ENCODE measurements at regions not wholly inside any gene's neighbourhood (a gene's known extent, or its start where the extent isn't known, plus 50 kb on each side); places are given as distances from the start of the nearest gene placed in this dataset.

GRCh38 chr7:19302731-19303130 is 157.5 kb upstream of the FERD3L start:
- Histone ChIP-seq H2BK5ac (ENCODE audit: low read depth, low read length, poor library complexity, severe bottlenecking) (no peak overlapping the region), H2AK9ac (replicated peaks; ENCODE audit: low read depth, low read length, poor library complexity) (no peak overlapping the region), H2BK20ac (ENCODE audit: low read depth, low read length) (no peak overlapping the region), H3K27ac (ENCODE audit: insufficient read depth, low read length) (no peak overlapping the region), H4K8ac (ENCODE audit: low read depth in 2 of 2, low read length in 2 of 2) (no peak overlapping the region), H4K91ac (ENCODE audit: insufficient read depth, low read depth, low read length) (no peak overlapping the region), H3K9me1 (ENCODE audit: insufficient read depth, low read length) (no peaks in the 10 kb centered on the region), H3K36me3 (ENCODE audit: control insufficient read depth, insufficient read depth, low read length) (no peaks in the 10 kb centered on the region), H3K4me1 (ENCODE audit: control insufficient read depth, insufficient read depth, low read length) (no peaks in the 10 kb centered on the region), H3K9me3 (ENCODE audit: control insufficient read depth, insufficient read depth, low read length) (no peaks in the 10 kb centered on the region), H3K18ac (ENCODE audit: low read depth, low read length) (no peak overlapping the region), H3K14ac (replicated peaks; ENCODE audit: low read depth, low read length) (no peak overlapping the region), H2AFZ (replicated peaks; ENCODE audit: low read length, poor library complexity) (no peak overlapping the region), H3K23ac (ENCODE audit: low read depth, low read length) (no peak overlapping the region), H4K20me1 (ENCODE audit: insufficient read depth, low read length) (no peaks in the 10 kb centered on the region), H4K5ac (ENCODE audit: low read depth, low read length) (no peak overlapping the region), H3K4me2 (ENCODE audit: low read depth, low read length) (no peak overlapping the region), H3K4me3 (ENCODE audit: insufficient read depth, low read depth, low read length) (no peak overlapping the region), H3K27me3 (ENCODE audit: control insufficient read depth, insufficient read depth, low read length) (no peaks in the 10 kb centered on the region), H2AK5ac (ENCODE audit: low read depth, low read length) (no peak overlapping the region), H3K56ac (ENCODE audit: extremely low read depth, insufficient read depth, low read length) (no peak overlapping the region), H3K79me1 (ENCODE audit: low read depth in 1 of 2, low read length in 2 of 2) (no peaks in the 10 kb centered on the region), H2BK15ac (ENCODE audit: low read depth, low read length) (no peak overlapping the region), H2BK120ac (ENCODE audit: low read depth, low read length) (no peak overlapping the region), H3K9ac (ENCODE audit: low read depth, low read length) (no peak overlapping the region), H3K4ac (ENCODE audit: low read depth, low read length) (no peak overlapping the region)
- no TSS peak for BruUV-seq (replicated peaks)
- TF ChIP-seq MXI1 (IDR thresholded peaks at IDR 0.05; ENCODE audit: borderline replicate concordance, low read depth, low read length) (no peak), MAZ (IDR thresholded peaks at IDR 0.05; ENCODE audit: borderline replicate concordance, low read depth, low read length) (no peak), RAD21 (IDR thresholded peaks at IDR 0.05; ENCODE audit: low read length) (no peak), NFE2L2 (IDR thresholded peaks at IDR 0.05; ENCODE audit: low read depth, low read length) (no peak), CHD1 (IDR thresholded peaks at IDR 0.05; ENCODE audit: low read depth, low read length) (no peak), CEBPB (IDR thresholded peaks at IDR 0.05; ENCODE audit: low read depth, low read length) (no peak), POLR2A (IDR thresholded peaks at IDR 0.05; ENCODE audit: low read depth, low read length) (no peak), SMC3 (IDR thresholded peaks at IDR 0.05; ENCODE audit: low read depth, low read length) (no peak), RFX5 (IDR thresholded peaks at IDR 0.05; ENCODE audit: low read depth, low read length) (no peak)
- TF ChIP-seq, protein P1, sequence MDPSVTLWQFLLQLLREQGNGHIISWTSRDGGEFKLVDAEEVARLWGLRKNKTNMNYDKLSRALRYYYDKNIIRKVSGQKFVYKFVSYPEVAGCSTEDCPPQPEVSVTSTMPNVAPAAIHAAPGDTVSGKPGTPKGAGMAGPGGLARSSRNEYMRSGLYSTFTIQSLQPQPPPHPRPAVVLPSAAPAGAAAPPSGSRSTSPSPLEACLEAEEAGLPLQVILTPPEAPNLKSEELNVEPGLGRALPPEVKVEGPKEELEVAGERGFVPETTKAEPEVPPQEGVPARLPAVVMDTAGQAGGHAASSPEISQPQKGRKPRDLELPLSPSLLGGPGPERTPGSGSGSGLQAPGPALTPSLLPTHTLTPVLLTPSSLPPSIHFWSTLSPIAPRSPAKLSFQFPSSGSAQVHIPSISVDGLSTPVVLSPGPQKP (IDR thresholded peaks at IDR 0.05; ENCODE audit: borderline replicate concordance, low read depth, low read length): no peak
- TF ChIP-seq, protein P2, sequence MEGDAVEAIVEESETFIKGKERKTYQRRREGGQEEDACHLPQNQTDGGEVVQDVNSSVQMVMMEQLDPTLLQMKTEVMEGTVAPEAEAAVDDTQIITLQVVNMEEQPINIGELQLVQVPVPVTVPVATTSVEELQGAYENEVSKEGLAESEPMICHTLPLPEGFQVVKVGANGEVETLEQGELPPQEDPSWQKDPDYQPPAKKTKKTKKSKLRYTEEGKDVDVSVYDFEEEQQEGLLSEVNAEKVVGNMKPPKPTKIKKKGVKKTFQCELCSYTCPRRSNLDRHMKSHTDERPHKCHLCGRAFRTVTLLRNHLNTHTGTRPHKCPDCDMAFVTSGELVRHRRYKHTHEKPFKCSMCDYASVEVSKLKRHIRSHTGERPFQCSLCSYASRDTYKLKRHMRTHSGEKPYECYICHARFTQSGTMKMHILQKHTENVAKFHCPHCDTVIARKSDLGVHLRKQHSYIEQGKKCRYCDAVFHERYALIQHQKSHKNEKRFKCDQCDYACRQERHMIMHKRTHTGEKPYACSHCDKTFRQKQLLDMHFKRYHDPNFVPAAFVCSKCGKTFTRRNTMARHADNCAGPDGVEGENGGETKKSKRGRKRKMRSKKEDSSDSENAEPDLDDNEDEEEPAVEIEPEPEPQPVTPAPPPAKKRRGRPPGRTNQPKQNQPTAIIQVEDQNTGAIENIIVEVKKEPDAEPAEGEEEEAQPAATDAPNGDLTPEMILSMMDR (conservative IDR thresholded peaks at IDR 0.05; ENCODE audit: low read depth, low read length): no peak
- CTCF ChIA-PET: no interaction called here
- POLR2A ChIA-PET (ENCODE audit: unreplicated experiment): no interaction called here
- dilution Hi-C loops (cut with HindIII; ENCODE audit: low sequenced_read_pairs, unreplicated experiment) (no loop called here), in situ Hi-C loops (cut with MboI; ENCODE audit: low sequenced_read_pairs) (no loop called here), intact Hi-C loops (cut with micrococcal nuclease) (no loop called here)
- DNase-seq (no peak), ATAC-seq (ENCODE audit: low read depth) (no peak)
- no CpG with 5 or more reads among the region's 1 CpG for WGBS, 2 experiments (ENCODE audit: extremely low coverage in 2 of 2, insufficient read length in 1 of 2)
